PFSK-1 (cell line): ENCODE measurements at regions not wholly inside any gene's neighbourhood (a gene's known extent, or its start where the extent isn't known, plus 50 kb on each side); places are given as distances from the start of the nearest gene placed in this dataset.

Source experiments
- FOXP2 ChIP-seq: optimal IDR thresholded peaks from 2 replicates; pipeline ENCODE3; 2011; ENCODE audit warnings: borderline replicate concordance, control low read depth, inconsistent platforms; ENCODE audit not compliant: insufficient read depth; ENCODE audit errors: extremely low read length, extremely low read depth
- POLR2AphosphoS5 ChIP-seq: IDR thresholded peaks from 2 replicates; pipeline ENCODE4 v1.6.1; 2012; ENCODE audit warnings: low read depth, mild to moderate bottlenecking, control low read depth, low read length, moderate library complexity
- REST ChIP-seq, 2 experiments: IDR thresholded peaks; 2 replicates each; pipeline versions ENCODE4 v1.6.1 to v1.8.0; 2011 to 2012; ENCODE audit warnings: low read depth in 2 of 2, low read length in 2 of 2, control low read depth in 1 of 2, inconsistent platforms in 1 of 2, mild to moderate bottlenecking in 1 of 2, moderate library complexity in 1 of 2; ENCODE audit not compliant: insufficient read depth in 1 of 2
- SIN3A ChIP-seq: IDR thresholded peaks from 2 replicates; pipeline ENCODE4 v1.6.1; 2012; ENCODE audit warnings: mild to moderate bottlenecking, low read length, moderate library complexity, borderline replicate concordance; ENCODE audit not compliant: insufficient read depth
- TAF1 ChIP-seq: IDR thresholded peaks from 2 replicates; pipeline ENCODE4 v1.6.1; 2012; ENCODE audit warnings: low read length, control low read depth, borderline replicate concordance; ENCODE audit not compliant: insufficient read depth

- TF ChIP-seq FOXP2 = no peak
- no peak for TF ChIP-seq TAF1
- no peak for TF ChIP-seq REST (IDR thresholded peaks at IDR 0.05; ENCODE audit: insufficient read depth in 1 of 2, low read depth in 2 of 2, low read length in 2 of 2)
- no peak for TF ChIP-seq POLR2AphosphoS5
- TF ChIP-seq SIN3A = no peak
These were observed 70.7 kb downstream of the SOX2 start for GRCh38 chr3:181782306-181782954.

GRCh38 chr3:181790561-181790960 is 78.8 kb downstream of the SOX2 start:
- no peak for TF ChIP-seq POLR2AphosphoS5

GRCh38 chr3:181791056-181791955 is 79.6 kb downstream of the SOX2 start:
- TF ChIP-seq POLR2AphosphoS5 (no peak), SIN3A (no peak), TAF1 (no peak), FOXP2 (no peak), REST (IDR thresholded peaks at IDR 0.05; ENCODE audit: insufficient read depth in 1 of 2, low read depth in 2 of 2, low read length in 2 of 2) (no peak)

- TF ChIP-seq SIN3A (no peak), TAF1 (no peak), FOXP2 (no peak), POLR2AphosphoS5 (no peak), REST (IDR thresholded peaks at IDR 0.05; ENCODE audit: insufficient read depth in 1 of 2, low read depth in 2 of 2, low read length in 2 of 2) (no peak)
These were observed 81.3 kb downstream of the SOX2 start for GRCh38 chr3:181793006-181793405.

- TF ChIP-seq FOXP2 (no peak), POLR2AphosphoS5 (no peak), REST (IDR thresholded peaks at IDR 0.05; ENCODE audit: insufficient read depth in 1 of 2, low read depth in 2 of 2, low read length in 2 of 2) (no peak), TAF1 (no peak), SIN3A (no peak)
These were observed 82.5 kb downstream of the SOX2 start for GRCh38 chr3:181794011-181794790.
